ENCODE measurements at regions not wholly inside any gene's neighbourhood (a gene's known extent, or its start where the extent isn't known, plus 50 kb on each side); places are given as distances from the start of the nearest gene placed in this dataset.

DNA sequence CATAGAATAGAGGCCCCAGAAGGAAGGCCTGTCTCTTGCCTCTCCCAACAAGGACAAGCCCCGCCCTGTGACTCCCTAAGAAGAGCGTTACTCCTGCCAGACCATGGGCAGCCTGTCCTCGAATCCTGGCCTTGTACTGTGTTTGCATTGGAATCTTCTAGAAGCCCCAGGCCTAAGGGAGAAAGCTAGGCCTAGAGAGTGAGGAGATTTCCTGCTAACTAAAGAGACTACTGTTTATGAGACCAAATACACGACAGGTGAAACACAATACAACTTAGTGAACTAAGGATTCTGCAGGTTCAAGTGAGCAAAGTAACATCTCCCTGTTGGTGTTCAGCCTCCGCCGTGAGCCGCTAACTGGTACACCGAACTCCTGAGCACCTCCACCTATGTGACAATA, 62.7 kb downstream of the SYF2 start:
- TF ChIP-seq, protein P1, sequence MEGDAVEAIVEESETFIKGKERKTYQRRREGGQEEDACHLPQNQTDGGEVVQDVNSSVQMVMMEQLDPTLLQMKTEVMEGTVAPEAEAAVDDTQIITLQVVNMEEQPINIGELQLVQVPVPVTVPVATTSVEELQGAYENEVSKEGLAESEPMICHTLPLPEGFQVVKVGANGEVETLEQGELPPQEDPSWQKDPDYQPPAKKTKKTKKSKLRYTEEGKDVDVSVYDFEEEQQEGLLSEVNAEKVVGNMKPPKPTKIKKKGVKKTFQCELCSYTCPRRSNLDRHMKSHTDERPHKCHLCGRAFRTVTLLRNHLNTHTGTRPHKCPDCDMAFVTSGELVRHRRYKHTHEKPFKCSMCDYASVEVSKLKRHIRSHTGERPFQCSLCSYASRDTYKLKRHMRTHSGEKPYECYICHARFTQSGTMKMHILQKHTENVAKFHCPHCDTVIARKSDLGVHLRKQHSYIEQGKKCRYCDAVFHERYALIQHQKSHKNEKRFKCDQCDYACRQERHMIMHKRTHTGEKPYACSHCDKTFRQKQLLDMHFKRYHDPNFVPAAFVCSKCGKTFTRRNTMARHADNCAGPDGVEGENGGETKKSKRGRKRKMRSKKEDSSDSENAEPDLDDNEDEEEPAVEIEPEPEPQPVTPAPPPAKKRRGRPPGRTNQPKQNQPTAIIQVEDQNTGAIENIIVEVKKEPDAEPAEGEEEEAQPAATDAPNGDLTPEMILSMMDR (IDR thresholded peaks at IDR 0.05; ENCODE audit: low read depth, low read length) = no peak
- TF ChIP-seq POLR2A (IDR thresholded peaks at IDR 0.05; ENCODE audit: extremely low read depth, insufficient read length) = no peak

All from NB4 (cell line).